ENCODE measurements at regions not wholly inside any gene's neighbourhood (a gene's known extent, or its start where the extent isn't known, plus 50 kb on each side); places are given as distances from the start of the nearest gene placed in this dataset.

GRCh38 chr1:183730886-183731573 is 73.9 kb upstream of the RGL1 start:
- no peaks in the 10 kb centered on the region for H3K9me3 Mint-ChIP-seq (ENCODE audit: low read depth)
- H3K27me3 Mint-ChIP-seq (ENCODE audit: low read depth) = no peaks in the 10 kb centered on the region
- no peak overlapping the region for H3K4me3 Mint-ChIP-seq (ENCODE audit: unreplicated experiment)
- TF ChIP-seq, protein P1, sequence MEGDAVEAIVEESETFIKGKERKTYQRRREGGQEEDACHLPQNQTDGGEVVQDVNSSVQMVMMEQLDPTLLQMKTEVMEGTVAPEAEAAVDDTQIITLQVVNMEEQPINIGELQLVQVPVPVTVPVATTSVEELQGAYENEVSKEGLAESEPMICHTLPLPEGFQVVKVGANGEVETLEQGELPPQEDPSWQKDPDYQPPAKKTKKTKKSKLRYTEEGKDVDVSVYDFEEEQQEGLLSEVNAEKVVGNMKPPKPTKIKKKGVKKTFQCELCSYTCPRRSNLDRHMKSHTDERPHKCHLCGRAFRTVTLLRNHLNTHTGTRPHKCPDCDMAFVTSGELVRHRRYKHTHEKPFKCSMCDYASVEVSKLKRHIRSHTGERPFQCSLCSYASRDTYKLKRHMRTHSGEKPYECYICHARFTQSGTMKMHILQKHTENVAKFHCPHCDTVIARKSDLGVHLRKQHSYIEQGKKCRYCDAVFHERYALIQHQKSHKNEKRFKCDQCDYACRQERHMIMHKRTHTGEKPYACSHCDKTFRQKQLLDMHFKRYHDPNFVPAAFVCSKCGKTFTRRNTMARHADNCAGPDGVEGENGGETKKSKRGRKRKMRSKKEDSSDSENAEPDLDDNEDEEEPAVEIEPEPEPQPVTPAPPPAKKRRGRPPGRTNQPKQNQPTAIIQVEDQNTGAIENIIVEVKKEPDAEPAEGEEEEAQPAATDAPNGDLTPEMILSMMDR (IDR thresholded peaks at IDR 0.05) = no peak
- H3K27ac Mint-ChIP-seq (ENCODE audit: unreplicated experiment) = no peak overlapping the region
- H3K36me3 Mint-ChIP-seq (ENCODE audit: low read depth) = no peaks in the 10 kb centered on the region
- DNase-seq (ENCODE audit: low spot score) = no peak
- H3K4me1 Mint-ChIP-seq (ENCODE audit: low read depth) = peaks cover 26% of the 10 kb centered on the region

- Mint-ChIP-seq H3K9me3 (ENCODE audit: low read depth) (no peaks in the 10 kb centered on the region), H3K36me3 (ENCODE audit: low read depth) (no peaks in the 10 kb centered on the region), H3K27me3 (ENCODE audit: low read depth) (no peaks in the 10 kb centered on the region), H3K4me3 (ENCODE audit: unreplicated experiment) (no peak overlapping the region), H3K4me1 (ENCODE audit: low read depth) (peaks cover 20% of the 10 kb centered on the region), H3K27ac (ENCODE audit: unreplicated experiment) (no peak overlapping the region)
- TF ChIP-seq, protein P1 (IDR thresholded peaks at IDR 0.05) = no peak
- DNase-seq (ENCODE audit: low spot score) = no peak
Observed at GRCh38 chr1:183730107-183730724, 74.7 kb upstream of the RGL1 start.

- no peaks in the 10 kb centered on the region for H3K9me3 Mint-ChIP-seq (ENCODE audit: low read depth)
- TF ChIP-seq, protein P1 (IDR thresholded peaks at IDR 0.05) = no peak
- H3K4me3 Mint-ChIP-seq (ENCODE audit: unreplicated experiment) = no peak overlapping the region
- H3K36me3 Mint-ChIP-seq (ENCODE audit: low read depth) = no peaks in the 10 kb centered on the region
- H3K27ac Mint-ChIP-seq (ENCODE audit: unreplicated experiment) = no peak overlapping the region
- no peak for DNase-seq (ENCODE audit: low spot score)
- H3K4me1 Mint-ChIP-seq (ENCODE audit: low read depth) = no peaks in the 10 kb centered on the region
- no peaks in the 10 kb centered on the region for H3K27me3 Mint-ChIP-seq (ENCODE audit: low read depth)
Observed at GRCh38 chr1:183726825-183727224, 73.7 kb upstream of the APOBEC4 start.

DNA sequence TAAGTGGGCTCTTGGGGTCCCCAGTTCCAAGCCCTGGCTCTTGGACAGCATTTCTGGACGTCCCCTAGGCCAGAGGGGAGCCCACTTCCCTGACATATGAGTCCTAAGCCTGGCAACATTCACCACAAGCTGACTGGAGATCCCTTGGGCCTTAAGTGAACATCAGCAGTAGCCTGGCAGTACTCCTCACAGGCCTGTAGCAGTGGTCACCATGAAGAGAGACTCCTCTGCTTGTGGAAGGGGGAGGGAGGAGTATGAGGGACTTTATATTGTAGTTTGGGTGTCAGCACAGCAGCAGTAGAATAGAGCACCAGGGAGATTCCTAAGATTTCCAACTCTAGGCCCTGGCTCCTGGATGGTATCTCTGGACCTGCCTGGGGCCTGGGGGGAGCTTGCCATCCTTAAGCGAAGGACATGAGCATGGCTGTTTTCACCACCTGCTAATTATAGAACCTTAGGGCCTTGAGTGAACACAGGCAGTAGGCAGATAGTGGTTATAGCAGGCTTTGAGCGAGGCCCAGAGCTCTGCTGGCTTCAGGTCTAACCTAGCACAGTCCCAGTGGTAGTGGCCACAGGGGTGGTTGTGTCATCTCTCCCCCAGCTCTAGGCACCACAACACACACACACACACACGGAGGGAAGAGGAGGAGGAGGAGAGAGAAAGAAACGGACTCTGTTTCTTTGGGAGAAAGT is 71.4 kb upstream of the APOBEC4 start:
- H3K4me1 Mint-ChIP-seq (ENCODE audit: low read depth) = no peaks in the 10 kb centered on the region
- H3K9me3 Mint-ChIP-seq (ENCODE audit: low read depth) = no peaks in the 10 kb centered on the region
- H3K36me3 Mint-ChIP-seq (ENCODE audit: low read depth) = no peaks in the 10 kb centered on the region
- TF ChIP-seq, protein P1 (IDR thresholded peaks at IDR 0.05) = no peak
- no peak overlapping the region for H3K27ac Mint-ChIP-seq (ENCODE audit: unreplicated experiment)
- H3K4me3 Mint-ChIP-seq (ENCODE audit: unreplicated experiment) = no peak overlapping the region
- no peaks in the 10 kb centered on the region for H3K27me3 Mint-ChIP-seq (ENCODE audit: low read depth)
- DNase-seq (ENCODE audit: low spot score) = no peak

DNA sequence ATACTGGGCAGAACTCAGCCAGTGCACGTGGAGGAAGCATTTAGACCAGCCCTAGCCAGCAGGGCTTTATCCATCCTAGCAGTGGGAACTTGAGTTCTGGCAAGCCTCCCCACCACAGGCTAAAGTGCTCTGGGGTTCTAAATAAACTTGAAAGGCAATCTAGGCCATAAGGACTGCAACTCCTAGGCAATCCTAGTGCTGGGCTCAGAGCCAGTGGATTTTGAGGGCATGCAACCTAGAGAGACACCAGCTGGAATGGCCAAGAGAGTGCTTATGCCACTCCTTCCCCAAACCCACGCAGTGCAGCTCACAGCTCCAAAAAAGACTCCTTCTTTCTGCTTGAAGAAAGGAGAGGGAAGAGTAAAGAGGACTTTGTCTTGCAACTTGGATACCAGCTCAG is 70.5 kb upstream of the APOBEC4 start:
- Mint-ChIP-seq H3K4me3 (ENCODE audit: unreplicated experiment) (no peak overlapping the region), H3K27me3 (ENCODE audit: low read depth) (no peaks in the 10 kb centered on the region), H3K4me1 (ENCODE audit: low read depth) (no peaks in the 10 kb centered on the region), H3K36me3 (ENCODE audit: low read depth) (no peaks in the 10 kb centered on the region), H3K9me3 (ENCODE audit: low read depth) (no peaks in the 10 kb centered on the region), H3K27ac (ENCODE audit: unreplicated experiment) (no peak overlapping the region)
- no peak for DNase-seq (ENCODE audit: low spot score)
- TF ChIP-seq, protein P1 (IDR thresholded peaks at IDR 0.05) = no peak
